K562 (cell line): ENCODE measurements at regions not wholly inside any gene's neighbourhood (a gene's known extent, or its start where the extent isn't known, plus 50 kb on each side); places are given as distances from the start of the nearest gene placed in this dataset.

Source experiments
- ATAC-seq: fragments of 200-7000 bp; cut with Tn5 transposase; 3 replicates; pipeline ENCODE4 v1.9.1; 2020; ENCODE audit warnings: moderate library complexity
- BruUV-seq: library from RNA; stranded (reverse); fragments of 400-500 nt; replicated peaks from 2 replicates; lab custom pipeline; 2021; lab: Mats Ljungman, UMichigan
- CTCF ChIA-PET: fragments of 300-600 bp; formaldehyde crosslinking; extraction: SDS; loops from one replicate; lab custom pipeline; 2021; ENCODE audit warnings: low intra/inter-chr PET ratio; lab: Yijun Ruan, JAX
- POLR2A ChIA-PET: fragments of 300-600, 350-650 bp; sonication (Branson Sonifier 250); formaldehyde crosslinking; extraction: SDS; loops from one replicate; lab custom pipeline; 2021; ENCODE audit warnings: antibody characterized with exemption, inconsistent platforms; lab: Yijun Ruan, JAX
- DNase-seq, 4 experiments: peaks; one replicate each; pipeline versions ENCODE4 v3.0.0 to v3.0.0-alpha.2; 2011 to 2018; ENCODE audit warnings: low spot score in 3 of 4, mixed read lengths in 3 of 4; ENCODE audit errors: extremely low read depth in 1 of 4
- FAIRE-seq: peaks from 2 replicates; lab custom pipeline; 2011; peaks lifted over from hg19 to GRCh38; lab: Jason Lieb, UNC
- H2AFZ ChIP-seq: 2 replicates; pipeline ENCODE4 v1.6.0; 2011; ENCODE audit warnings: low read depth, low read length, control low read depth, inconsistent platforms
- H3K27ac ChIP-seq: fragments of 200-600 bp; 3 replicates; pipeline ENCODE4 v1.8.0; 2011; ENCODE audit warnings: low read depth, mild to moderate bottlenecking, control low read depth, inconsistent platforms, low read length, moderate library complexity, mixed read lengths; ENCODE audit errors: extremely low read depth
- H3K27me3 ChIP-seq, 2 experiments: fragments of 300-600 bp in 1 of 2; 2 replicates in 1 of 2; 3 replicates in 1 of 2; pipeline versions ENCODE4 v1.6.0 to v1.8.0; 2011; ENCODE audit warnings: inconsistent platforms in 2 of 2, low read length in 2 of 2, mild to moderate bottlenecking in 1 of 2, mixed read lengths in 1 of 2, moderate library complexity in 1 of 2; ENCODE audit not compliant: control insufficient read depth in 2 of 2, insufficient read depth in 2 of 2
- H3K36me3 ChIP-seq: fragments of 300-600 bp; 3 replicates; pipeline ENCODE4 v1.8.0; 2011; ENCODE audit warnings: mild to moderate bottlenecking, low read length, inconsistent platforms; ENCODE audit not compliant: control insufficient read depth, insufficient read depth
- H3K4me1 ChIP-seq, 2 experiments: fragments of 200-600 bp in 1 of 2; replicated peaks in 1 of 2; 2 replicates in 1 of 2; 3 replicates in 1 of 2; pipeline versions ENCODE4 v1.5.1 to v1.8.0; 2011; ENCODE audit warnings: inconsistent platforms in 2 of 2, low read length in 2 of 2, mild to moderate bottlenecking in 1 of 2, mixed read lengths in 1 of 2, moderate library complexity in 1 of 2; ENCODE audit not compliant: control insufficient read depth in 2 of 2, insufficient read depth in 2 of 2
- H3K4me2 ChIP-seq: 2 replicates; pipeline ENCODE4 v1.6.1; 2011; ENCODE audit warnings: low read length, control low read depth, inconsistent platforms, mixed read lengths; ENCODE audit not compliant: insufficient read depth
- H3K4me3 ChIP-seq: fragments of 200-600 bp; sonication (generic), shearing (Covaris generic); 2 replicates; pipeline ENCODE4 v1.5.1; 2016; ENCODE audit warnings: control low read depth, inconsistent platforms
- H3K79me2 ChIP-seq: fragments of 200-600 bp; 3 replicates; pipeline ENCODE4 v1.8.0; 2011; ENCODE audit warnings: low read length, inconsistent platforms; ENCODE audit not compliant: control insufficient read depth, insufficient read depth
- H3K9ac ChIP-seq, 2 experiments: 2 replicates each; pipeline versions ENCODE4 v1.6.0 to v1.6.1; 2011; ENCODE audit warnings: low read depth in 2 of 2, low read length in 2 of 2, control low read depth in 1 of 2, inconsistent platforms in 1 of 2, mild to moderate bottlenecking in 1 of 2, mixed read lengths in 1 of 2; ENCODE audit not compliant: insufficient read depth in 1 of 2
- H3K9me1 ChIP-seq: one replicate; pipeline ENCODE4 v1.6.0; 2011; ENCODE audit warnings: inconsistent platforms, mild to moderate bottlenecking, low read length, moderate library complexity; ENCODE audit not compliant: control insufficient read depth, insufficient read depth
- H3K9me3 ChIP-seq: replicated peaks from 2 replicates; pipeline ENCODE4 v1.5.1; 2011; ENCODE audit warnings: low read depth, low read length, inconsistent platforms; ENCODE audit not compliant: control insufficient read depth, insufficient read depth
- H4K20me1 ChIP-seq: replicated peaks from 2 replicates; pipeline ENCODE4 v1.6.1; 2011; ENCODE audit warnings: low read length, inconsistent platforms, mixed read lengths; ENCODE audit not compliant: control insufficient read depth, insufficient read depth
- C11orf30 ChIP-seq: fragments of 450-650 bp; IDR thresholded peaks from 2 replicates; pipeline ENCODE4 v1.6.1; 2016; ENCODE audit warnings: low read depth, mild to moderate bottlenecking
- MEIS2 ChIP-seq: fragments of 450-650 bp; IDR thresholded peaks from 2 replicates; pipeline ENCODE4 v1.6.1; 2014; ENCODE audit warnings: mild to moderate bottlenecking; ENCODE audit not compliant: partially characterized antibody
- POLR2A ChIP-seq: fragments of 450-650 bp; conservative IDR thresholded peaks from 2 replicates; pipeline ENCODE4 v1.6.1; 2016
- SRSF3 ChIP-seq: fragments of 200-400 bp; formaldehyde crosslinking; IDR thresholded peaks from 2 replicates; pipeline ENCODE4 v1.6.1; 2016; ENCODE audit warnings: mild to moderate bottlenecking, low read length, moderate library complexity; ENCODE audit not compliant: insufficient read depth
- SRSF9 ChIP-seq: fragments of 200-400 bp; formaldehyde crosslinking; IDR thresholded peaks from 2 replicates; pipeline ENCODE4 v1.6.1; 2017; ENCODE audit warnings: low read depth, low read length, borderline replicate concordance
- ZNF717 ChIP-seq: fragments of 250-450 bp; sonication (Bioruptor Pico); IDR thresholded peaks from 2 replicates; pipeline ENCODE4 v1.5.0; 2021
- WGBS: fragments of 100-300 bp; shearing (Covaris generic); methylation state at CpG from one replicate; pipeline ENCODE4 v1.1.6; 2016; ENCODE audit warnings: low coverage, mixed read lengths; ENCODE audit not compliant: insufficient coverage; ENCODE audit errors: missing lambda C conversion rate; 5-methylcytosine and 5-hydroxymethylcytosine counted together
- in situ Hi-C: fragments of 300-500 bp; cut with MboI; formaldehyde crosslinking; loops from 4 replicates; pipeline ENCODE4 v1.15.0; 2018; ENCODE audit warnings: inconsistent platforms, mixed read lengths
- intact Hi-C: fragments of 100-400 bp; cut with micrococcal nuclease; formaldehyde crosslinking; loops from 2 replicates; pipeline ENCODE4 v1.14.2; 2022
- TF ChIP-seq, protein P1 (sequence below): fragments of 250-450 bp; sonication (Bioruptor Pico); IDR thresholded peaks from 2 replicates; pipeline ENCODE4 v1.8.0; 2022; ENCODE audit warnings: inconsistent platforms, mild to moderate bottlenecking, moderate library complexity, borderline replicate concordance
- TF ChIP-seq, protein P2 (sequence below): fragments of 250-450 bp; sonication (Bioruptor Pico); IDR thresholded peaks from 2 replicates; pipeline ENCODE4 v1.4.0; 2020; ENCODE audit warnings: mild to moderate bottlenecking, moderate library complexity
- TF ChIP-seq, protein P3 (sequence below): sonication (generic); formaldehyde crosslinking; IDR thresholded peaks from 2 replicates; pipeline ENCODE4 v1.8.0; 2023; ENCODE audit warnings: mild to moderate bottlenecking, missing genetic modification reagents
- TF ChIP-seq, protein P4 (sequence below): sonication (generic); formaldehyde crosslinking; IDR thresholded peaks from 2 replicates; pipeline ENCODE4 v1.8.1; 2022; ENCODE audit warnings: missing genetic modification reagents

DNA sequence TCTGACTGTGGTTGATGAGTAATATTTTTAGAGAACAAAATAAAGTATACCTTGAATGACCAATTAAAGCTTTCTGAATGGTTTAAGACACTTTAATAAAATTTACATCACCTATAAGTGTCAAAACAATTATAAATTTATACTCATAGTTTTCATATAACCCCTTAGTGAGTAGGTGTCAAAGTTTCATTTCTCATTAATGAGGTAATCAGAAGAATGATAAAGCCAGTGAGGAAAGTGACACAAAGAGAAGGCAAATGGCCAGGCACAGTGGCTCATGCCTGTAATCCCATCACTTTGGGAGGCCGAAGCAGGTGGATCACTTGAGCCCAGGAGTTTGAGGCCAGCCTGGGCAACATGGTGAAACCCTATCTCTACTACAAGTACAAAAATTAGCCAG lies 60.8 kb upstream of the CTLA4 start (continued):
- TF ChIP-seq, protein P1, sequence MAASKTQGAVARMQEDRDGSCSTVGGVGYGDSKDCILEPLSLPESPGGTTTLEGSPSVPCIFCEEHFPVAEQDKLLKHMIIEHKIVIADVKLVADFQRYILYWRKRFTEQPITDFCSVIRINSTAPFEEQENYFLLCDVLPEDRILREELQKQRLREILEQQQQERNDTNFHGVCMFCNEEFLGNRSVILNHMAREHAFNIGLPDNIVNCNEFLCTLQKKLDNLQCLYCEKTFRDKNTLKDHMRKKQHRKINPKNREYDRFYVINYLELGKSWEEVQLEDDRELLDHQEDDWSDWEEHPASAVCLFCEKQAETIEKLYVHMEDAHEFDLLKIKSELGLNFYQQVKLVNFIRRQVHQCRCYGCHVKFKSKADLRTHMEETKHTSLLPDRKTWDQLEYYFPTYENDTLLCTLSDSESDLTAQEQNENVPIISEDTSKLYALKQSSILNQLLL (CRISPR knock-in tag): no peak
- no peak for TF ChIP-seq SRSF3

DNA sequence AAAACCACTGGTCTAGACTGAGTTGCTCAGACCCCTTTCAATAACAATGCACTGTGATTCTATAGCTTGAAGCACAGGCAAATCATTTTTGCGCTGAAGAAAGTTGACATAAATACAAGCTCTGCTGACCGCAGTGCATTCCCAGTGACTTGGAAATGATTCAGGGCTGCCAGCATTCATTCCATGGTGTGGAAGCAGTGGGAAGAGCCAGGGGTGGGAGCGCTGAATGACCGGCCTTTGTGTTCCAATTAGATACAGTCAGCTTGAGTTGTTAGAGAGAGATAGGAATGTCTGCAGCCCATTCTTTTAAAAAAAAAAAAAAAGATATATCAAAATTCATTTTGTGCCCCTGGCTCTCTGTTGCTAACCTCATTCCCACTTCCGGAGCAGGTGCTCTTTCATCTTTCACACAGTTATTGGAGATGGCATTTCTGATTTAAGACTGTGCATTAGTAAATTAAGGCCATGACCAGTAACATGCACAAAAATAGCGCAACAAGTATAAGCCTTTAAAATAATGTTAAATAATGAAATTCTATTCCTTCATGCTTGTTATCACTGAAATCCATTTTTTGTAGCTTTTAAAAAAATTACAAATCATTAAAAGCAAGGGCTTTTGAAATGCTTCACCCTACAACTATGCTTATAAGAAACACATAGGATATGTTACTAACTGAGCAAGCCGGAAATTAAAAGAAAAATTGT lies 59.4 kb upstream of the CTLA4 start:
- H3K27me3 ChIP-seq: no peaks in the 10 kb centered on the region; a peak in 1 of 5 replicates
- ChIA-PET POLR2A (interaction anchor here (0.7 kb wide), 1 partner anchor 11 kb away, joined by 3 read pairs; no protein-coding TSS in a partner anchor), CTCF (interaction anchor here (0.7 kb wide), 1 partner anchor 20 kb away, joined by 8 read pairs; no protein-coding TSS in a partner anchor)
- no peaks in the 10 kb centered on the region for H3K36me3 ChIP-seq
- no peak overlapping the region for H2AFZ ChIP-seq
- no peaks in the 10 kb centered on the region for H3K79me2 ChIP-seq
- no peak overlapping the region for H3K4me2 ChIP-seq
- no peak for DNase-seq
- FAIRE-seq: no peak
- BruUV-seq: no TSS peak
- no peaks in the 10 kb centered on the region for H3K4me1 ChIP-seq
- no peaks in the 10 kb centered on the region for H3K9me3 ChIP-seq
- ATAC-seq: no peak
- H3K27ac ChIP-seq: no peak overlapping the region
- H3K4me3 ChIP-seq: no peak overlapping the region
- in situ Hi-C loops: no loop called here
- H4K20me1 ChIP-seq: no peaks in the 10 kb centered on the region
- 3% methylated on average over 7 of the region's 7 CpGs for WGBS
- H3K9me1 ChIP-seq: no peaks in the 10 kb centered on the region
- H3K9ac ChIP-seq: no peak overlapping the region
- intact Hi-C loops: no loop called here
- TF ChIP-seq ZNF717 (CRISPR knock-in tag): no peak
- TF ChIP-seq SRSF9: no peak
- no peak for TF ChIP-seq C11orf30
- TF ChIP-seq, protein P2, sequence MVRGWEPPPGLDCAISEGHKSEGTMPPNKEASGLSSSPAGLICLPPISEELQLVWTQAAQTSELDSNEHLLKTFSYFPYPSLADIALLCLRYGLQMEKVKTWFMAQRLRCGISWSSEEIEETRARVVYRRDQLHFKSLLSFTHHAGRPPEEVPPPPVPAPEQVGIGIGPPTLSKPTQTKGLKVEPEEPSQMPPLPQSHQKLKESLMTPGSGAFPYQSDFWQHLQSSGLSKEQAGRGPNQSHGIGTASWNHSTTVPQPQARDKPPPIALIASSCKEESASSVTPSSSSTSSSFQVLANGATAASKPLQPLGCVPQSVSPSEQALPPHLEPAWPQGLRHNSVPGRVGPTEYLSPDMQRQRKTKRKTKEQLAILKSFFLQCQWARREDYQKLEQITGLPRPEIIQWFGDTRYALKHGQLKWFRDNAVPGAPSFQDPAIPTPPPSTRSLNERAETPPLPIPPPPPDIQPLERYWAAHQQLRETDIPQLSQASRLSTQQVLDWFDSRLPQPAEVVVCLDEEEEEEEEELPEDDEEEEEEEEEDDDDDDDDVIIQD (CRISPR knock-in tag): no peak
- TF ChIP-seq, protein P3, sequence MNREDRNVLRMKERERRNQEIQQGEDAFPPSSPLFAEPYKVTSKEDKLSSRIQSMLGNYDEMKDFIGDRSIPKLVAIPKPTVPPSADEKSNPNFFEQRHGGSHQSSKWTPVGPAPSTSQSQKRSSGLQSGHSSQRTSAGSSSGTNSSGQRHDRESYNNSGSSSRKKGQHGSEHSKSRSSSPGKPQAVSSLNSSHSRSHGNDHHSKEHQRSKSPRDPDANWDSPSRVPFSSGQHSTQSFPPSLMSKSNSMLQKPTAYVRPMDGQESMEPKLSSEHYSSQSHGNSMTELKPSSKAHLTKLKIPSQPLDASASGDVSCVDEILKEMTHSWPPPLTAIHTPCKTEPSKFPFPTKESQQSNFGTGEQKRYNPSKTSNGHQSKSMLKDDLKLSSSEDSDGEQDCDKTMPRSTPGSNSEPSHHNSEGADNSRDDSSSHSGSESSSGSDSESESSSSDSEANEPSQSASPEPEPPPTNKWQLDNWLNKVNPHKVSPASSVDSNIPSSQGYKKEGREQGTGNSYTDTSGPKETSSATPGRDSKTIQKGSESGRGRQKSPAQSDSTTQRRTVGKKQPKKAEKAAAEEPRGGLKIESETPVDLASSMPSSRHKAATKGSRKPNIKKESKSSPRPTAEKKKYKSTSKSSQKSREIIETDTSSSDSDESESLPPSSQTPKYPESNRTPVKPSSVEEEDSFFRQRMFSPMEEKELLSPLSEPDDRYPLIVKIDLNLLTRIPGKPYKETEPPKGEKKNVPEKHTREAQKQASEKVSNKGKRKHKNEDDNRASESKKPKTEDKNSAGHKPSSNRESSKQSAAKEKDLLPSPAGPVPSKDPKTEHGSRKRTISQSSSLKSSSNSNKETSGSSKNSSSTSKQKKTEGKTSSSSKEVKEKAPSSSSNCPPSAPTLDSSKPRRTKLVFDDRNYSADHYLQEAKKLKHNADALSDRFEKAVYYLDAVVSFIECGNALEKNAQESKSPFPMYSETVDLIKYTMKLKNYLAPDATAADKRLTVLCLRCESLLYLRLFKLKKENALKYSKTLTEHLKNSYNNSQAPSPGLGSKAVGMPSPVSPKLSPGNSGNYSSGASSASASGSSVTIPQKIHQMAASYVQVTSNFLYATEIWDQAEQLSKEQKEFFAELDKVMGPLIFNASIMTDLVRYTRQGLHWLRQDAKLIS (CRISPR knock-in tag): no peak
- no peak for TF ChIP-seq POLR2A
- TF ChIP-seq, protein P4, sequence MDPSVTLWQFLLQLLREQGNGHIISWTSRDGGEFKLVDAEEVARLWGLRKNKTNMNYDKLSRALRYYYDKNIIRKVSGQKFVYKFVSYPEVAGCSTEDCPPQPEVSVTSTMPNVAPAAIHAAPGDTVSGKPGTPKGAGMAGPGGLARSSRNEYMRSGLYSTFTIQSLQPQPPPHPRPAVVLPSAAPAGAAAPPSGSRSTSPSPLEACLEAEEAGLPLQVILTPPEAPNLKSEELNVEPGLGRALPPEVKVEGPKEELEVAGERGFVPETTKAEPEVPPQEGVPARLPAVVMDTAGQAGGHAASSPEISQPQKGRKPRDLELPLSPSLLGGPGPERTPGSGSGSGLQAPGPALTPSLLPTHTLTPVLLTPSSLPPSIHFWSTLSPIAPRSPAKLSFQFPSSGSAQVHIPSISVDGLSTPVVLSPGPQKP (CRISPR knock-in tag): no peak
- TF ChIP-seq MEIS2: no peak
